ENCODE measurements at regions not wholly inside any gene's neighbourhood (a gene's known extent, or its start where the extent isn't known, plus 50 kb on each side); places are given as distances from the start of the nearest gene placed in this dataset.
"Not testable (repeated sequence)": the region's sequence is repeated elsewhere in the genome, so short reads cannot be mapped to it uniquely, and the experiment has no call there.

GRCh38 chr17:18546514-18547398 is 70.2 kb downstream of the LGALS9C start:
- not testable (repeated sequence) for H3K79me1 ChIP-seq (ENCODE audit: low read length); H2BK120ac ChIP-seq (ENCODE audit: low read depth, low read length); H3K4me1 ChIP-seq (ENCODE audit: control insufficient read depth, low read depth, low read length); H3K56ac ChIP-seq (ENCODE audit: low read length); H3K4me3 ChIP-seq (ENCODE audit: low read length); H3K27ac ChIP-seq (ENCODE audit: low read depth, low read length); H2BK5ac ChIP-seq (ENCODE audit: low read length); H2AK5ac ChIP-seq (ENCODE audit: low read length); H3K27me3 ChIP-seq (ENCODE audit: insufficient read depth, low read length, poor library complexity); H3K4me2 ChIP-seq (ENCODE audit: low read length); H3K4ac ChIP-seq (ENCODE audit: low read depth, low read length); H3K23ac ChIP-seq (ENCODE audit: low read length); H3K36me3 ChIP-seq (ENCODE audit: control insufficient read depth, insufficient read depth, low read length); H4K5ac ChIP-seq (ENCODE audit: low read length); H3K18ac ChIP-seq (ENCODE audit: low read length); H2BK15ac ChIP-seq (replicated peaks; ENCODE audit: low read depth); H3K79me2 ChIP-seq (ENCODE audit: control insufficient read depth, insufficient read depth, low read length); DNase-seq; H4K8ac ChIP-seq (ENCODE audit: low read depth, low read length); H3K9ac ChIP-seq (ENCODE audit: low read length)
- no CpG with 5 or more reads among the region's 3 CpGs for WGBS (ENCODE audit: extremely low coverage, insufficient coverage, low lambda C conversion rate)

GRCh38 chr17:18557086-18557485 is 80.5 kb downstream of the LGALS9C start:
- not testable (repeated sequence) for H2BK15ac ChIP-seq (replicated peaks; ENCODE audit: low read depth); H3K79me2 ChIP-seq (ENCODE audit: control insufficient read depth, insufficient read depth, low read length); H3K27me3 ChIP-seq (ENCODE audit: insufficient read depth, low read length, poor library complexity); H3K23ac ChIP-seq (ENCODE audit: low read length); H3K56ac ChIP-seq (ENCODE audit: low read length); DNase-seq; H3K4me1 ChIP-seq (ENCODE audit: control insufficient read depth, low read depth, low read length); H3K4me3 ChIP-seq (ENCODE audit: low read length); H3K4ac ChIP-seq (ENCODE audit: low read depth, low read length); H3K4me2 ChIP-seq (ENCODE audit: low read length); H2BK120ac ChIP-seq (ENCODE audit: low read depth, low read length); H3K9ac ChIP-seq (ENCODE audit: low read length); H3K18ac ChIP-seq (ENCODE audit: low read length); H2AK5ac ChIP-seq (ENCODE audit: low read length); H4K5ac ChIP-seq (ENCODE audit: low read length); H4K8ac ChIP-seq (ENCODE audit: low read depth, low read length); H2BK5ac ChIP-seq (ENCODE audit: low read length); H3K36me3 ChIP-seq (ENCODE audit: control insufficient read depth, insufficient read depth, low read length); H3K27ac ChIP-seq (ENCODE audit: low read depth, low read length); H3K79me1 ChIP-seq (ENCODE audit: low read length)
- whole genome bisulfite sequencing (ENCODE audit: extremely low coverage, insufficient coverage, low lambda C conversion rate), result no CpG with 5 or more reads among the region's 4 CpGs

- DNase-seq, result peak; percentile 24
- not testable (repeated sequence) for H3K23ac ChIP-seq (ENCODE audit: low read length); H3K36me3 ChIP-seq (ENCODE audit: control insufficient read depth, insufficient read depth, low read length); H3K4ac ChIP-seq (ENCODE audit: low read depth, low read length); H2BK5ac ChIP-seq (ENCODE audit: low read length); H2BK120ac ChIP-seq (ENCODE audit: low read depth, low read length); H3K27ac ChIP-seq (ENCODE audit: low read depth, low read length); H3K18ac ChIP-seq (ENCODE audit: low read length); H3K4me2 ChIP-seq (ENCODE audit: low read length); H2AK5ac ChIP-seq (ENCODE audit: low read length); H3K56ac ChIP-seq (ENCODE audit: low read length); H3K4me1 ChIP-seq (ENCODE audit: control insufficient read depth, low read depth, low read length); H4K8ac ChIP-seq (ENCODE audit: low read depth, low read length); H2BK15ac ChIP-seq (replicated peaks; ENCODE audit: low read depth); H4K5ac ChIP-seq (ENCODE audit: low read length); H3K79me1 ChIP-seq (ENCODE audit: low read length); H3K4me3 ChIP-seq (ENCODE audit: low read length); H3K9ac ChIP-seq (ENCODE audit: low read length); H3K27me3 ChIP-seq (ENCODE audit: insufficient read depth, low read length, poor library complexity); H3K79me2 ChIP-seq (ENCODE audit: control insufficient read depth, insufficient read depth, low read length)
- no CpG with 5 or more reads among the region's 16 CpGs for WGBS (ENCODE audit: extremely low coverage, insufficient coverage, low lambda C conversion rate)
Observed at GRCh38 chr17:18563381-18564098, 80.7 kb downstream of the TBC1D28 start.

DNA sequence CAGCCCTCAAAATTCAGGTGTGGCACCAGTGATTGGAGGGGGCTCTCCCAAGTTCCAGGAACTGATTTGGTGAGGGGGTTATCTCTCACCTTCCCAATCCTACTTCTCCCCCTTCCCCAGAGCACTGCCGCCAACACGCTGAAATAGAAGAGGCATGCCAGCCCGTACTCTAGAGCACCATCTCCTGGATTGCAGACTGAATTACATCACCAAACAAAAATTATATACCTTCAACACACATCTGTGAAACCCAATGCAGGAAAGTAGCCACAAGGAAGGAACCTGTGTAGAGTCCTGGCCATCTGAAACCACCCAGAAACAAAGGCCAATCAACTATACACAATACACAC is 80.1 kb downstream of the TBC1D28 start:
- H2BK120ac ChIP-seq (ENCODE audit: low read depth, low read length); H3K36me3 ChIP-seq (ENCODE audit: control insufficient read depth, insufficient read depth, low read length); H4K8ac ChIP-seq (ENCODE audit: low read depth, low read length); H3K4me2 ChIP-seq (ENCODE audit: low read length); H3K4me3 ChIP-seq (ENCODE audit: low read length); H3K23ac ChIP-seq (ENCODE audit: low read length); H2BK5ac ChIP-seq (ENCODE audit: low read length); H3K27me3 ChIP-seq (ENCODE audit: insufficient read depth, low read length, poor library complexity); H3K9ac ChIP-seq (ENCODE audit: low read length); H4K5ac ChIP-seq (ENCODE audit: low read length); H3K4ac ChIP-seq (ENCODE audit: low read depth, low read length); H2AK5ac ChIP-seq (ENCODE audit: low read length); H2BK15ac ChIP-seq (replicated peaks; ENCODE audit: low read depth); H3K18ac ChIP-seq (ENCODE audit: low read length); H3K56ac ChIP-seq (ENCODE audit: low read length); H3K4me1 ChIP-seq (ENCODE audit: control insufficient read depth, low read depth, low read length); H3K79me2 ChIP-seq (ENCODE audit: control insufficient read depth, insufficient read depth, low read length); H3K27ac ChIP-seq (ENCODE audit: low read depth, low read length); H3K79me1 ChIP-seq (ENCODE audit: low read length): not testable (repeated sequence)
- WGBS (ENCODE audit: extremely low coverage, insufficient coverage, low lambda C conversion rate), result no CpG with 5 or more reads among the region's 3 CpGs
- DNase-seq, result peak; percentile 71

- not testable (repeated sequence) for H4K8ac ChIP-seq (ENCODE audit: low read depth, low read length); H3K4ac ChIP-seq (ENCODE audit: low read depth, low read length); H3K27me3 ChIP-seq (ENCODE audit: insufficient read depth, low read length, poor library complexity); H4K5ac ChIP-seq (ENCODE audit: low read length); H3K4me2 ChIP-seq (ENCODE audit: low read length); H2AK5ac ChIP-seq (ENCODE audit: low read length); H3K18ac ChIP-seq (ENCODE audit: low read length); H3K79me2 ChIP-seq (ENCODE audit: control insufficient read depth, insufficient read depth, low read length); H3K79me1 ChIP-seq (ENCODE audit: low read length); H3K9ac ChIP-seq (ENCODE audit: low read length); H2BK15ac ChIP-seq (replicated peaks; ENCODE audit: low read depth); H3K36me3 ChIP-seq (ENCODE audit: control insufficient read depth, insufficient read depth, low read length); H3K4me3 ChIP-seq (ENCODE audit: low read length); H3K4me1 ChIP-seq (ENCODE audit: control insufficient read depth, low read depth, low read length); H2BK120ac ChIP-seq (ENCODE audit: low read depth, low read length); H3K27ac ChIP-seq (ENCODE audit: low read depth, low read length); H2BK5ac ChIP-seq (ENCODE audit: low read length); H3K23ac ChIP-seq (ENCODE audit: low read length)
- peak; percentile 12 for DNase-seq
- no CpG with 5 or more reads among the region's 17 CpGs for WGBS (ENCODE audit: extremely low coverage, insufficient coverage, low lambda C conversion rate)
- H3K56ac ChIP-seq (ENCODE audit: low read length), result peak overlapping the region; percentile 49
Observed at GRCh38 chr17:18568108-18568995, 75.8 kb downstream of the TBC1D28 start.

Data from mesendoderm (in vitro differentiated cells).